COLO829 (cell line): ENCODE measurements at regions not wholly inside any gene's neighbourhood (a gene's known extent, or its start where the extent isn't known, plus 50 kb on each side); places are given as distances from the start of the nearest gene placed in this dataset.
A peak's percentile ranks its signal among the peaks of the same experiment; 100 is the strongest.

ENCODE experiments used
- DNase-seq: peaks from one replicate; pipeline ENCODE4 v3.0.0; 2012; ENCODE audit warnings: low spot score

- DNase-seq: no peak
These were observed 58.3 kb downstream of the CXCL12 start for GRCh38 chr10:44326474-44327030.

GRCh38 chr10:44325596-44326307 lies 59.1 kb downstream of the CXCL12 start:
- DNase-seq: no peak

- no peak for DNase-seq
These were observed 59.7 kb downstream of the CXCL12 start for GRCh38 chr10:44325157-44325556.

- no peak for DNase-seq
These were observed 61.1 kb downstream of the CXCL12 start for GRCh38 chr10:44323838-44324237.

GRCh38 chr10:44322137-44322536 lies 62.8 kb downstream of the CXCL12 start:
- no peak for DNase-seq

- no peak for DNase-seq
These were observed 64.1 kb downstream of the CXCL12 start for GRCh38 chr10:44320756-44321155.

GRCh38 chr10:44317856-44318255 lies 67.0 kb downstream of the CXCL12 start:
- DNase-seq: no peak

GRCh38 chr10:44316922-44317215 lies 68.0 kb downstream of the CXCL12 start:
- no peak for DNase-seq

- DNase-seq: no peak
These were observed 68.5 kb downstream of the CXCL12 start for GRCh38 chr10:44316187-44316921.

GRCh38 chr10:44314802-44315460 lies 70.0 kb downstream of the CXCL12 start:
- no peak for DNase-seq

- no peak for DNase-seq
These were observed 71.1 kb downstream of the CXCL12 start for GRCh38 chr10:44313761-44314165.

- DNase-seq: no peak
These were observed 72.5 kb downstream of the CXCL12 start for GRCh38 chr10:44312401-44312800.

- DNase-seq: no peak
These were observed 73.3 kb downstream of the CXCL12 start for GRCh38 chr10:44311563-44312051.

GRCh38 chr10:44310762-44311562 lies 73.9 kb downstream of the CXCL12 start:
- peak; percentile 13 for DNase-seq

GRCh38 chr10:44309939-44310761 lies 74.7 kb downstream of the CXCL12 start:
- DNase-seq: no peak

- DNase-seq: no peak
These were observed 75.5 kb downstream of the CXCL12 start for GRCh38 chr10:44309361-44309760.

GRCh38 chr10:44308935-44309334 lies 76.0 kb downstream of the CXCL12 start:
- DNase-seq: no peak

- DNase-seq: no peak
These were observed 77.2 kb downstream of the CXCL12 start for GRCh38 chr10:44307691-44308090.

GRCh38 chr10:44306762-44307161 lies 78.1 kb downstream of the CXCL12 start:
- no peak for DNase-seq

GRCh38 chr10:44306147-44306710 lies 78.7 kb downstream of the CXCL12 start:
- DNase-seq: no peak
